ENCODE measurements at regions not wholly inside any gene's neighbourhood (a gene's known extent, or its start where the extent isn't known, plus 50 kb on each side); places are given as distances from the start of the nearest gene placed in this dataset.

DNA sequence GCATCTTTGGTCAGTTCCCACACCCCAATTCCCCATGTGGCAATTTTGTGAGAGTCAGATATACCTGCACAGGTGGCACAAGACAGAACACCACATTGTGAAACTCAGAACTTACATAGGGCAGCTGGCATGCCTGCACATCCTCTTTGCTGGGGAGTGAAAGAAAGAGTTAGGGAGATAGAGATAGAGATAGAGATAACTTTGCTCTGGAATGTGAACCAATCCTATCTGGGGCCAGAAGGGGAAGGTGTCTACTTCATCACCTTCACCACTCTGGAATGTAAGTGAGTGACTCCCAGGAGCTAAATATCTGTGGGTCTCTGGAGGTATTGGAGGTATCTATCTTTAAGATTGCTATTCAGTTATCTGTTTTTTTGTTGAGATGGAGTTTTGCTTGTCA, 289.2 kb downstream of the OGFRL1 start (continued):
- TF ChIP-seq, protein P1, sequence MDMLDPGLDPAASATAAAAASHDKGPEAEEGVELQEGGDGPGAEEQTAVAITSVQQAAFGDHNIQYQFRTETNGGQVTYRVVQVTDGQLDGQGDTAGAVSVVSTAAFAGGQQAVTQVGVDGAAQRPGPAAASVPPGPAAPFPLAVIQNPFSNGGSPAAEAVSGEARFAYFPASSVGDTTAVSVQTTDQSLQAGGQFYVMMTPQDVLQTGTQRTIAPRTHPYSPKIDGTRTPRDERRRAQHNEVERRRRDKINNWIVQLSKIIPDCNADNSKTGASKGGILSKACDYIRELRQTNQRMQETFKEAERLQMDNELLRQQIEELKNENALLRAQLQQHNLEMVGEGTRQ (IDR thresholded peaks at IDR 0.05; ENCODE audit: borderline replicate concordance, low read depth, low read length), result no peak
- TF ChIP-seq MXI1 (IDR thresholded peaks at IDR 0.05; ENCODE audit: low read depth, low read length), result no peak
- TF ChIP-seq TCF7 (IDR thresholded peaks at IDR 0.05; ENCODE audit: borderline replicate concordance), result no peak
- TF ChIP-seq YBX1 (IDR thresholded peaks at IDR 0.05), result no peak
- TF ChIP-seq TBL1XR1 (IDR thresholded peaks at IDR 0.05; ENCODE audit: low read depth, low read length), result no peak

DNA sequence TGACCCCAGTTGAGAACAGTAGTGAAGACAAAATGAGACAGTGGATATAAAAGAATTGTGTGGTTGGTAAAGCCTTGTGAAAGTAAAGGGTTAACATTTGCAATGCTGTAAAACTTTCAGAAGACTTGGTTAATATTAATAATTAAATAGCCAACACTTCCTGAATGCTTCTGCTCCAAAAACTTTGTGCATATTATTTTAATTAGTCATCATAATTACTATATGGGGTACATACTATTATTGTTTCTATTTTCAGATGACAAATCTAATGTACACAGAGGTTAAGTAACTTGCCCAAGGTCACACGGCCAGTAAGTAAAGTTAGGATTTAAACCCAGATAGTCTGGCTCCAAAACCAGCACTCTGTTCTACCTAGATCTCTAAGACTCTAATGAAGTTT, 291.3 kb downstream of the OGFRL1 start:
- DNase-seq (ENCODE audit: low read depth, low spot score), result no peak
- Histone ChIP-seq H4K20me1 (ENCODE audit: control insufficient read depth, insufficient read depth) (no peaks in the 10 kb centered on the region), H3K4me2 (ENCODE audit: control insufficient read depth, insufficient read depth) (no peak overlapping the region), H3K79me2 (ENCODE audit: control insufficient read depth, insufficient read depth, low read length) (no peaks in the 10 kb centered on the region), H3K4me3 (no peak overlapping the region), H3K27ac (ENCODE audit: control insufficient read depth, insufficient read depth) (no peak overlapping the region), H2AFZ (ENCODE audit: control insufficient read depth, low read depth, low read length) (no peak overlapping the region), H3K9ac (ENCODE audit: control insufficient read depth, insufficient read depth, low read length) (no peak overlapping the region), H3K27me3 (replicated peaks in 1 of 2; ENCODE audit: control insufficient read depth in 2 of 2, insufficient read depth in 2 of 2, low read length in 1 of 2) (no peaks in the 10 kb centered on the region), H3K9me3 (replicated peaks; ENCODE audit: control insufficient read depth, insufficient read depth, low read length) (no peaks in the 10 kb centered on the region), H3K36me3 (ENCODE audit: control insufficient read depth in 2 of 2, insufficient read depth in 2 of 2, low read length in 1 of 2) (no peaks in the 10 kb centered on the region), H3K4me1 (ENCODE audit: control insufficient read depth, insufficient read depth, low read length) (no peaks in the 10 kb centered on the region)
- no peak for FAIRE-seq
- intact Hi-C loops (cut with micrococcal nuclease; ENCODE audit: unreplicated experiment), result no loop called here
- no peak for ATAC-seq
- POLR2A ChIA-PET, result no interaction called here
- no TSS peak for BruUV-seq (replicated peaks)
- RAD21 ChIA-PET (ENCODE audit: unreplicated experiment), result no interaction called here
- CTCF ChIA-PET, result no interaction called here
- SMC1A ChIA-PET (ENCODE audit: uncharacterized antibody, unreplicated experiment), result no interaction called here
- 0% methylated on average over 1 of the region's 1 CpG for WGBS (ENCODE audit: insufficient coverage, insufficient replicate concordance, low lambda C conversion rate, missing lambda C conversion rate)
- in situ Hi-C loops (cut with MboI), result no loop called here
- TF ChIP-seq EED (IDR thresholded peaks at IDR 0.05; ENCODE audit: low read depth) (no peak), ZNF274 (IDR thresholded peaks at IDR 0.05; ENCODE audit: insufficient read depth, insufficient read length) (no peak), SMC3 (IDR thresholded peaks at IDR 0.05; ENCODE audit: borderline replicate concordance, low read length) (no peak), MTA2 (IDR thresholded peaks at IDR 0.05; ENCODE audit: low read depth) (no peak), BMI1 (IDR thresholded peaks at IDR 0.05; ENCODE audit: borderline replicate concordance) (no peak), TCF12 (IDR thresholded peaks at IDR 0.05; ENCODE audit: low read depth, low read length) (no peak), SUZ12 (IDR thresholded peaks at IDR 0.05; ENCODE audit: unreplicated experiment) (no peak), WRNIP1 (IDR thresholded peaks at IDR 0.05; ENCODE audit: borderline replicate concordance, low read depth, low read length) (no peak), SUPT20H (IDR thresholded peaks at IDR 0.05; ENCODE audit: borderline replicate concordance, control insufficient read depth, low read depth, low read length) (no peak), PAX5 (IDR thresholded peaks at IDR 0.05; ENCODE audit: borderline replicate concordance, low read depth, low read length) (no peak), ZNF384 (IDR thresholded peaks at IDR 0.05; ENCODE audit: borderline replicate concordance, low read depth, low read length) (no peak), RB1 (IDR thresholded peaks at IDR 0.05; ENCODE audit: borderline replicate concordance) (no peak), SREBF2 (IDR thresholded peaks at IDR 0.05; ENCODE audit: low read length) (no peak), NR2C2 (IDR thresholded peaks at IDR 0.05; ENCODE audit: borderline replicate concordance, control insufficient read depth, insufficient read length, low read depth) (no peak)
- TF ChIP-seq, protein P2, sequence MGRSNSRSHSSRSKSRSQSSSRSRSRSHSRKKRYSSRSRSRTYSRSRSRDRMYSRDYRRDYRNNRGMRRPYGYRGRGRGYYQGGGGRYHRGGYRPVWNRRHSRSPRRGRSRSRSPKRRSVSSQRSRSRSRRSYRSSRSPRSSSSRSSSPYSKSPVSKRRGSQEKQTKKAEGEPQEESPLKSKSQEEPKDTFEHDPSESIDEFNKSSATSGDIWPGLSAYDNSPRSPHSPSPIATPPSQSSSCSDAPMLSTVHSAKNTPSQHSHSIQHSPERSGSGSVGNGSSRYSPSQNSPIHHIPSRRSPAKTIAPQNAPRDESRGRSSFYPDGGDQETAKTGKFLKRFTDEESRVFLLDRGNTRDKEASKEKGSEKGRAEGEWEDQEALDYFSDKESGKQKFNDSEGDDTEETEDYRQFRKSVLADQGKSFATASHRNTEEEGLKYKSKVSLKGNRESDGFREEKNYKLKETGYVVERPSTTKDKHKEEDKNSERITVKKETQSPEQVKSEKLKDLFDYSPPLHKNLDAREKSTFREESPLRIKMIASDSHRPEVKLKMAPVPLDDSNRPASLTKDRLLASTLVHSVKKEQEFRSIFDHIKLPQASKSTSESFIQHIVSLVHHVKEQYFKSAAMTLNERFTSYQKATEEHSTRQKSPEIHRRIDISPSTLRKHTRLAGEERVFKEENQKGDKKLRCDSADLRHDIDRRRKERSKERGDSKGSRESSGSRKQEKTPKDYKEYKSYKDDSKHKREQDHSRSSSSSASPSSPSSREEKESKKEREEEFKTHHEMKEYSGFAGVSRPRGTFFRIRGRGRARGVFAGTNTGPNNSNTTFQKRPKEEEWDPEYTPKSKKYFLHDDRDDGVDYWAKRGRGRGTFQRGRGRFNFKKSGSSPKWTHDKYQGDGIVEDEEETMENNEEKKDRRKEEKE (IDR thresholded peaks at IDR 0.05), result no peak
- TF ChIP-seq, protein P3, sequence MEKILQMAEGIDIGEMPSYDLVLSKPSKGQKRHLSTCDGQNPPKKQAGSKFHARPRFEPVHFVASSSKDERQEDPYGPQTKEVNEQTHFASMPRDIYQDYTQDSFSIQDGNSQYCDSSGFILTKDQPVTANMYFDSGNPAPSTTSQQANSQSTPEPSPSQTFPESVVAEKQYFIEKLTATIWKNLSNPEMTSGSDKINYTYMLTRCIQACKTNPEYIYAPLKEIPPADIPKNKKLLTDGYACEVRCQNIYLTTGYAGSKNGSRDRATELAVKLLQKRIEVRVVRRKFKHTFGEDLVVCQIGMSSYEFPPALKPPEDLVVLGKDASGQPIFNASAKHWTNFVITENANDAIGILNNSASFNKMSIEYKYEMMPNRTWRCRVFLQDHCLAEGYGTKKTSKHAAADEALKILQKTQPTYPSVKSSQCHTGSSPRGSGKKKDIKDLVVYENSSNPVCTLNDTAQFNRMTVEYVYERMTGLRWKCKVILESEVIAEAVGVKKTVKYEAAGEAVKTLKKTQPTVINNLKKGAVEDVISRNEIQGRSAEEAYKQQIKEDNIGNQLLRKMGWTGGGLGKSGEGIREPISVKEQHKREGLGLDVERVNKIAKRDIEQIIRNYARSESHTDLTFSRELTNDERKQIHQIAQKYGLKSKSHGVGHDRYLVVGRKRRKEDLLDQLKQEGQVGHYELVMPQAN (conservative IDR thresholded peaks at IDR 0.05), result no peak
